ENCODE measurements at regions not wholly inside any gene's neighbourhood (a gene's known extent, or its start where the extent isn't known, plus 50 kb on each side); places are given as distances from the start of the nearest gene placed in this dataset.
A peak's percentile ranks its signal among the peaks of the same experiment; 100 is the strongest.

GRCh38 chr19:29267701-29268100 lies 54.8 kb upstream of the UQCRFS1 start:
- H3K4me3 ChIP-seq: no peak overlapping the region
- no peaks in the 10 kb centered on the region for H3K36me3 ChIP-seq
- WGBS: 69% methylated on average over 8 of the region's 8 CpGs
- peaks cover 5% of the 10 kb centered on the region for H3K4me1 ChIP-seq
- no peak for DNase-seq (ENCODE audit: low spot score in 2 of 2)
- no peaks in the 10 kb centered on the region for H3K9me3 ChIP-seq
- no peak overlapping the region for H3K27ac ChIP-seq
- TF ChIP-seq POLR2AphosphoS5 (IDR thresholded peaks at IDR 0.05) (no peak), CTCF (IDR thresholded peaks at IDR 0.05) (no peak)
- peaks cover 39% of the 10 kb centered on the region for H3K27me3 ChIP-seq

DNA sequence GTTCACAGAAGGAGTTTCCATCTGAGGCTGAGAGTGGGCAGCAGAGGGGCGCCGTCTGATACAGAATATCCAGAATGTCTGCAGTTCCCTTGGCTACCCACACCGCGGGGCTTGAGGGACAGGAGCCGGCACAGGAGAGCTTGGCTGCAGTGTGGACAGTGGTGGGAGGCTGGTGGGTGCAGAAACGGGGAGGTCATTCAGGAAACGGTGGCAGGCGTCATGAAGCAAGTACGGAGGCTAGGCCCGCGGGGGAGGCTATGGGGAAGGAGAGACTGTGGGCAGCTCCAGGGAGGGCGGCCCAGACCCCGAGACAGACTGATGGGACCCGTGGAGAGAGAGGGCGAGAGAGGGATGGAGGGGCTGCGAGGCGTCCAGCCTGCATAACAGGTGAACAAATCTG lies 55.2 kb upstream of the UQCRFS1 start:
- WGBS: 86% methylated on average over 17 of the region's 17 CpGs
- Histone ChIP-seq H3K36me3 (no peaks in the 10 kb centered on the region), H3K27ac (no peak overlapping the region), H3K4me1 (peaks cover 5% of the 10 kb centered on the region), H3K4me3 (no peak overlapping the region), H3K9me3 (no peaks in the 10 kb centered on the region), H3K27me3 (peaks cover 39% of the 10 kb centered on the region)
- peak; percentile 48 to 73 for DNase-seq (ENCODE audit: low spot score in 2 of 2)
- TF ChIP-seq POLR2A (IDR thresholded peaks at IDR 0.05): no peak

DNA sequence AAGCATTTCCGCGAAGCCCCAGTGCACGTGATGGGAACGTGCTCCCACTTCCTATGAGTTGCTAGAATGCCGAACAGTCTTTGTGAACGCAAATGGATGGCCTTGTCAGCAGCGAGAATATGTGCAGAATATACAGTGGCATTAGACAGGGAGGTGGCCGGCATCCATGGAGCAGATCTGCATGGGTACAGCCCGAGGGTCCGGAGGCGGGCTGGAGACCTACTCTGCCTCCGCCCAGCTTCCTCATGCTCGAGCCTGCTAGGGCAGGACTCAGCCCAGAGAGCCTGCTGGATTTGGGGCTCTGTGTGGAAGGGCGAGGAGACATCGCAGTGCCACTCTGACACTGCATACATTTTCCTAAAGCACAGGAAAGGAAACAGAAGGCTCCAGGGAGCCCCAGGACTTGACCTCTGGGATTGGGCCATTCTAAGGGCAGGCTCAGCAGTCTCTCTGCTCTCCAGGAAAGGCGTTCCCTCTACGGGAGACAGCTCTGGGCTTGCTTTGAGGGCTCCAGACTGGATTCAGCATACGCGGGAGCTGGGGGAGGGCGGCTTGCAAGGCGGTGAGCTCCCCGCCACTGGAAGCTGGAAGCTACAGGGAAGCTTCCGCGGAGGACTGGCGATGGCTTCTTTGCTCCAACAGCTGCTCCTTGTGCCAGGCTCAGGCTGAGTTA lies 55.9 kb upstream of the UQCRFS1 start:
- H3K9me3 ChIP-seq: no peaks in the 10 kb centered on the region
- H3K27me3 ChIP-seq: peaks cover 39% of the 10 kb centered on the region
- TF ChIP-seq EP300 (IDR thresholded peaks at IDR 0.05) (no peak), POLR2A (IDR thresholded peaks at IDR 0.05) (no peak), POLR2AphosphoS5 (IDR thresholded peaks at IDR 0.05) (no peak), CTCF (IDR thresholded peaks at IDR 0.05) (no peak)
- H3K27ac ChIP-seq: no peak overlapping the region
- 31% methylated on average over 21 of the region's 25 CpGs for WGBS
- H3K4me1 ChIP-seq: peaks cover 5% of the 10 kb centered on the region
- no peaks in the 10 kb centered on the region for H3K36me3 ChIP-seq
- no peak overlapping the region for H3K4me3 ChIP-seq
- DNase-seq (ENCODE audit: low spot score in 2 of 2): peak; percentile 27 to 77

DNA sequence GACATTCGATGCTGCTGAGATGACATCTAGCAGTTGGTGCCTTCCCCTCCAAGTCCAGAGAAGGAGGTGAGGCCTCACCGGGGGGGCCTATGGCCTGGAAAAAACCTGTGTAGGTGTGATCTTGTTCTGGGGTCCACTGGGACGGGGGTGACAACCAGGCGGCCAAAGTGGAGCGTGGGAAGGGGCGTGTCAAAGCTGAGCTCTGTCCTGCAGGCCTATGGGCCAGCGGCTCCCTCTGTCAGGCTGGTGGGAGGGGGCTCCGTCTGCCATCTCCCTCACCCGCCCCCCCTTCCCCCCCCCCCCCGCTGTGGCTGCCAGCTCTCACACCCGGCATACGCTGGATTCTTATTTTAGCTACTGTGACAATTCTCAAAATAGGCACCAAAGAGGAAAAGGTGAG lies 56.7 kb upstream of the UQCRFS1 start:
- H3K9me3 ChIP-seq: no peaks in the 10 kb centered on the region
- WGBS: 50% methylated on average over 12 of the region's 12 CpGs
- H3K36me3 ChIP-seq: no peaks in the 10 kb centered on the region
- no peak overlapping the region for H3K27ac ChIP-seq
- H3K27me3 ChIP-seq: peaks cover 44% of the 10 kb centered on the region
- TF ChIP-seq EP300 (IDR thresholded peaks at IDR 0.05): no peak
- TF ChIP-seq CTCF (IDR thresholded peaks at IDR 0.05): no peak
- no peak for TF ChIP-seq POLR2AphosphoS5 (IDR thresholded peaks at IDR 0.05)
- TF ChIP-seq POLR2A (IDR thresholded peaks at IDR 0.05): no peak
- DNase-seq (ENCODE audit: low spot score in 2 of 2): peak; percentile 24 to 45
- H3K4me1 ChIP-seq: peaks cover 5% of the 10 kb centered on the region
- no peak overlapping the region for H3K4me3 ChIP-seq

DNA sequence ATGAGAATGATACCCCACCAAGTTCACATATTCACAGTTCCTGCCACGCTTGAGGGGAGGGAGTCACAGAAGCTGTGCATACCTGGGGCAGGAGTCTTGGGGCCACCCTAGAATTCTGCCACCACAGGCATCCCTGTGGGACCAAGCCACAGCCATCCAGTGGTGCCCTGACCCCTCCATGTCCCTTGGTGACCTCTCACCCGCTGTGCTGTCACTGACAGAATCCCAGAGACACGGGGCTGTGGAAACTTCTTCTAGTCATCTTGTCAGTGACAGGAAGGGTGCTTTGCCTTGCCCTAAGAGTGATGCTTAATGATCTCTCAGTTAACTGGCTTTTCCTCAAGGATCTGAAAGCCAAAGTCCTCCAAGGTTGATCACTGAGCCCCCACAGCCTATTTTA lies 58.4 kb upstream of the UQCRFS1 start:
- Histone ChIP-seq H3K27ac (no peak overlapping the region), H3K4me3 (no peak overlapping the region), H3K9me3 (no peaks in the 10 kb centered on the region), H3K27me3 (peaks cover 40% of the 10 kb centered on the region), H3K36me3 (no peaks in the 10 kb centered on the region), H3K4me1 (peaks cover 5% of the 10 kb centered on the region)
- TF ChIP-seq POLR2A (IDR thresholded peaks at IDR 0.05) (no peak), POLR2AphosphoS5 (IDR thresholded peaks at IDR 0.05) (no peak), CTCF (IDR thresholded peaks at IDR 0.05) (no peak), EP300 (IDR thresholded peaks at IDR 0.05) (no peak)
- peak; percentile 40 to 56 for DNase-seq (ENCODE audit: low spot score in 2 of 2)
- 88% methylated on average over 3 of the region's 3 CpGs for WGBS

GRCh38 chr19:29271911-29272310 lies 59.0 kb upstream of the UQCRFS1 start:
- 92% methylated on average over 4 of the region's 4 CpGs for WGBS
- TF ChIP-seq POLR2AphosphoS5 (IDR thresholded peaks at IDR 0.05): no peak
- TF ChIP-seq POLR2A (IDR thresholded peaks at IDR 0.05): no peak
- no peak for TF ChIP-seq CTCF (IDR thresholded peaks at IDR 0.05)
- no peak for TF ChIP-seq EP300 (IDR thresholded peaks at IDR 0.05)
- H3K36me3 ChIP-seq: no peaks in the 10 kb centered on the region
- DNase-seq (ENCODE audit: low spot score in 2 of 2): peak in 1 of 2 donors; percentile 28
- H3K27ac ChIP-seq: no peak overlapping the region
- peaks cover 35% of the 10 kb centered on the region for H3K27me3 ChIP-seq
- H3K4me3 ChIP-seq: no peak overlapping the region
- peaks cover 5% of the 10 kb centered on the region for H3K4me1 ChIP-seq
- H3K9me3 ChIP-seq: no peaks in the 10 kb centered on the region
